Stimulated activated CD8-positive, alpha-beta memory T cell treated with anti-CD3 and anti-CD28 coated beads, Interleukin-4, amount 100 ng/mL, for 24 hours (primary cell): ENCODE measurements at regions not wholly inside any gene's neighbourhood (a gene's known extent, or its start where the extent isn't known, plus 50 kb on each side); places are given as distances from the start of the nearest gene placed in this dataset.
"Not testable (repeated sequence)": the region's sequence is repeated elsewhere in the genome, so short reads cannot be mapped to it uniquely, and the experiment has no call there.

ENCODE experiments used
- DNase-seq: peaks from one replicate; pipeline ENCODE4 v3.0.0-alpha.2; 2020; ENCODE audit warnings: low read depth

DNA sequence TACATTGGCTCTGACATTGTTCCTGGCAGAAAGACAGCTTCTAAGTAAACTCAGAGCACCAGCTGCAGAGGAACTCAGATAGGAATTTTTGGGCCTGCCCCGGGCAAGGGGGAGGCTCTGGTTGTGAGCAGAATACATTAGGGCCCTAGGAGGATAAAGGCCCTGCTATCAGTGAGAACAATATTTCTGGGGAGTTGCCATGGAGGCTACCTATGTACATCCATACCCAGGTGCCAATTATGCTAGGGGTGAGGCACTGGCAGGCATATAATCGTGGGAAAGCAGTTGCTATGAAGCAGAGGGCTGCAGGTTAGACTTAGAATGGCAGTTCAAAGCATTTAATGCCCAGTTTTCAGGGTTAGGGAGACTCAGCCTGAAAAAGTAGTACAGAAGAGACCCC, 273.5 kb upstream of the EDA2R start:
- DNase-seq: no peak

DNA sequence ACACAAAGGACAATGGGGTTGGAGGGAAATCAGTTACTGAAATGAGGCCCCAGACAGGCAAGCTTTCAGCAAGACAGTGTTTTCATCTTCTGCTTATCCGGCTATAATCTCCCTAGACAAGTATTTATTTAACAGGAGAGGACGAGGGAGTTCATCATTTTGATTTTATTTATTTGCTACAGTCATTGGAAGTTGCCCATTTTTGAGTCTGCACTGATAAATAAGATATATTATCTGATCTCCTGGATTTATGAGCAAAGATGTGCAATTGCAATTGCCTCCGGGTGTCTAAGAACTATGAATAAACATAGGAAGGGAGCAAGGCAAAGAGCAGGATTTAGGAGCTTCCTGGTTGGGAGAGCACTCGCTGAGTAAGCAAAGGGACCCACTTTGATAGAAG, 263.2 kb upstream of the EDA2R start:
- no peak for DNase-seq

DNA sequence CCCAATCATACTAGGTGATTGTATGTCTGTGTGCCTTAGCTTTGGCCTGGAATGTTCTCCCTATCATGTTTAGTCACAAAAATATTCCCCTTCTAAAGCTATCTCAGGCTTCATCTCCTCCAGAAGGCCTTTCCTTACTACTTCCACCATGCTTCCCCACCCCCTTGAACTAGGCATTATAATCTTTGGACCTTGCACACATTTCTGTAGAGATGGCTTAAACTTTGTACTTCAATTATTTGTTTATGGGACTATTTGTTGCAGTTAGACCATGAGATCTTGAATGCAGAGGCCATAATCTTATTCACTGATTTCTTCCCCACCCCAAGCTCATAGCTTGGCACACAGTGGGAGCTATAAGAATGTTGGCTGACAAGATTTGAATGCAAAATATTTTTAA, 262.0 kb upstream of the EDA2R start:
- no peak for DNase-seq

DNA sequence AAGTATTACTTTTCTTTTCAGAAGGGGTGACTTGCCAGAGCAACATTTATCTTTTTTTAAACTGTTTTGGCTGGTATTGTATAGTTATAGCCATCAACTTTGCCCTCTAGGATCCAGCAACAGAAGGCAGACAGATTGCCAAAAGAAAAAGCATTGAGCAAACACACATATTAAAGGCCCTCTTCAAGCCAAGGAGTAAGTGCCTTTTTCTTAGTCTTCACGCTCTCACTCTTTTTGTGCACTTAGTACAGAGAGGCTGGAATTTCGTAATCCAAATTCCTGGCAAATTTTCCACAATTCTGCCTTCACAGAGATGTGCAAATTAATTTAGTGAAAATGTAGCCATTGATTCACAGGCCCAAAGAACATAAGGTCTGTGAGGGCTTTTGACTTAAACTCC, 253.1 kb upstream of the EDA2R start:
- no peak for DNase-seq

DNA sequence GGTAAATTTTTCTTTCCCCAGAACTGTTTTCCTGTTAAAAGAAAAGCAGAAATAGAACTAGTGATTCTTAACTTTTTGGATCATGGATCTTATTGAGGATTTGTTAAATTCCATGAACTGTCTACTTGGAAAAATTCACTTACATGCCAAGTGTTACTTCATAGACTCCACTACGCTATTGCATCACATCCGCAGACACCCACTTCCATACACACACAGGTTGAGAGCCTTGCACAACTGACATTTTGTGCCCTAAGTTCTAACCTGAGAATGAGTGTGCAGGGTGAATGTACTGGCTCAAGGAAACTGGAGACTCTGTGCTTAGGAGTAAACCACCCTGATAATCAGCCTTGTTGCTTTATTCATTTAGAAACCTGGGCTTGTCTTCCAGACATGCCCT, 250.5 kb upstream of the EDA2R start:
- no peak for DNase-seq

DNA sequence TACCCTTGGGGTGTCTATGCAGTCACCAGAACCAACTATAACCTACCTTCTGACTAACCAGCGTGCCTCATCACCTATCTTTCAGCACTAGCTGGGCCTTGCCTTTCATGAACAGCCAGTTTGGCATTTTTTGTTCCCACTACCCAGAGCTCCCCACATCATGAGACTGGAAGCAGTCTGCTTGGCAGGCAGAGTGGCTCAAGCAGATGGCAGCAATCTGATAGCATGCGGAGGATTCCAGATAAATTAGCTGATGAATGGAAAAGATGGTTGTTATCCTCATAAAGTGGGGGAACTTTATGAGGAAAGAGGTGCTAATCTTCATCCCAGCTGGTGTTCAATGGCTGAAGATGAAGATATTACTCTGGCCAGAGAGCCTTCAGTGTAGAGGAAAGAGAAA, 243.2 kb upstream of the EDA2R start:
- no peak for DNase-seq

DNA sequence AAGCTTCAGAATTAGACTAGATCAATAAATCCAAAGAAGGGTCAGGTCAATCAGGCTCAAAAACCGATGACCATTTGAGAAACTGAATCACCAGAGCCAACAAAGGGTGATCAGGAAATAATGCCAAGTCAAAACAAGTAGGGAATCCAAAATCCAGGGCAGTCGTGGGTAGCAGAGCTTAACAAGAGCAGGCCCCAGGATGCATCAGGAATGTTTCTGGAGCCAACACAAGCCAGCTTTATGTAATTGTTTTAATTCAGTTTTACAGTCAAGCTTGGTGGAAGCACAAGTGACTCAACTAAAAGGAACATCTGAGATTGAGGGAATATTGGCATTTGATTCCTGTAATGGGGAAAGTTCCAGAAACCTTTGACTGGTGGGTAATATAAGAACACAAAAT, 237.9 kb upstream of the EDA2R start:
- DNase-seq: no peak

DNA sequence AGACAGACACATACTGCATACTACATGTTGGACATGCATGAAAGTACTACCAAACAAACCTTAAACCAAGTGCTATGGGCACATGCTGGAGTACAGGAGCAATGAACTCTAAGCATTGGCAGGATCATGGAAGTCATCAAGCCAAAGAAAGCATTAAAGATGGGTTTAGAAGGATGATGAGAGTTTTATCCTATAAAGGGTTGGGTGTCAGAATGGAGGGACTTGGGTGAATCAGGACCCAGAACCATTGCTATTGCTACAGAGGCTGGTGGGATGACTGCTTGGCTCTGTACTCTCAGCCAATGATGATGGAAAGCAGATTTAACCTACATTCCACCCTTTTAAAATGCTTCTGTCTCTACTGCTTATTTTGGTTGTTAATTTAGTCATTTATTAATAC, 233.9 kb upstream of the EDA2R start:
- DNase-seq: no peak

DNA sequence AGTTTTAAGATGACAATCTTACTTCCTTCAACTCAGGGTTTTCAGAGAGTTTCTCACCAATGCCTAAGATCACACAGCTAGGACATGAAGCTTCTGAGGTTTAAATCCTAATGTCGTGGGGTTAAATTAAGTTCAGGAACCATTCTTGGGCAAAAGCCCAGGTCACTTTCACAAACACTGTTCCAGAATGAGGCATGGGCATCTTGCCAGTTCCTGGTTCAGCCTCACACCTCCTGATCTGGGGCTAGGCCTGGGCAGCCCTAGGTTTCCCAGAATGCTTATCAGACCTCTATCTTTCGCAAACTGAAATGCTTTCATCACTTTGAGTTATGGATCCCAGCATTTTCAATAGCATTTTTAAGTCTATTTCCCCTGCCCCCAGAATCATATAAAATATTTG, 224.8 kb upstream of the EDA2R start:
- no peak for DNase-seq

DNA sequence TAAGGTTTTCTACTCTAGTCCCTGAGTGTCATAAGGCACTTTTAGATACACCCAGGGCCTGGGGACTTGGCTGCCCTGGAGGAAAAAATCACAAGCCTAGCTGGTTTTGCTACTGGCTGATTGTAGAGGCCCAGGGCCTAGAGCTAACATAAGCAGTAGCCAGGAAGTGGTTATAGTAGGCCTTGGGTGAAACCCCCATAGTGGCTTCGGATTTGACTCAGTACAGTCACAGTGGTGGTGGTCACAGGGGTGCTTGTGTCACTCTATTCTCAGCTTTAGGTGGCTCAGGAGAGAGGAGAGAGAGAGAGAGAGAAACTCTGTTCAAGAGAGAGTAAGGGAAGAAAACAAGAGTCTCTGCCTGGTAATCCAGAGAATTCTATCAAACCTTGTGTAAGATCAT, 194.5 kb upstream of the EDA2R start:
- no peak for DNase-seq

DNA sequence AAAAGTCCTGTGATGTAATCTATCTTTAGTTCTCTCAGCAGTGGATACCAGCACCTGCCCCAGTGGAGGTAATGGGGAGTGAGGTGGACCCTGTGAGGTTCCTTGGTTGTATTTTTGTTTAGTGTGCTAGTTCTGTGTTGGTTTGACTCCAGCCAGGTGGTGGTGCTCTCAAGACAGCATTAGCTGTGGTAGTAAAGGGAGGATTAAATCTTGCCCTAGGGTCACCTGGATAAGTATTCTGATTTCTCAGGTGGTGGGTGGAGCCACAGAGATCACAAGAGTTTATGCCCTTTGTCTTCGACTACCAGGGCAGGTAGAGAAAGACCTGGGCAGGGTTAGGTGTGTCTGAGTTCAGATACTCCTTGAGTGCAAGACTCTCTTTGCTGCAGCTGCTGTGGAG, 176.3 kb upstream of the EDA2R start:
- no peak for DNase-seq

DNA sequence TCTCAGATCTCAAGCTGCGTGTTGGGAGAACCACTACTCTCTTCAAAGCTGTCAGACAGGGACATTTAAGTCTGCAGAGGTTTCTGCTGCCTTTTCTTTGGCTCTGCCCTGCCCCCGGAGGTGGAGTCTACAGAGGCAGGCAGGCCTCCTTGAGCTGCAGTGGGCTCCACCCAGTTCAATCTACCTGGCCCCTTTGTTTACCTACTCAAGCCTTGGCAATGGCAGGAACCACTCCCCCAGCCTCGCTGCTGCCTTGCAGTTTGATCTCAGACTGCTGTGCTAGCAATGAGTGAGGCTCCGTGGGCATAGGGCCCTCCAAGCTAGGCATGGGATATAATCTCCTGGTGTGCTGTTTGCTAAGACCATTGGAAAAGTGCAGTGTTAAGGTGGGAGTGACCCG, 155.6 kb upstream of the EDA2R start:
- not testable (repeated sequence) for DNase-seq

DNA sequence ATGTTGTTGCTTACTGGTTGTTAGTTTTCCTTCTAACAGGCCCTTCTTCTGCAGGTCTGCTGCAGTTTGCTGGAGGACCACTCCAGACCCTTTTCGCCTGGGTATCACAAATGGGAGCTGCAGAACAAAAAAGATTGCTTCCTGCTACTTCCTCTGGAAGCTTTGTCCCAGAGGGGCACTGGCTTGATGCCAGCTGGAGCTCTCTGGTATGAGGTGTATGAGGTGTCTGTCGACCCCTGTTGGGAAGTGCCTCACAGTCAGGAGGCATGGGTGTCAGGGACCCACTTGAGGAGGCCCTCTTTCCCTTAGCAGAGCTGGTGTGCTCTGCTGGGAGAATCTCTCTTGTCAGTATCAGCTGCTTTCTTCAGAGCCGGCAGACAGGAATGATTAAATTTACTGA, 127.4 kb upstream of the EDA2R start:
- DNase-seq: no peak

DNA sequence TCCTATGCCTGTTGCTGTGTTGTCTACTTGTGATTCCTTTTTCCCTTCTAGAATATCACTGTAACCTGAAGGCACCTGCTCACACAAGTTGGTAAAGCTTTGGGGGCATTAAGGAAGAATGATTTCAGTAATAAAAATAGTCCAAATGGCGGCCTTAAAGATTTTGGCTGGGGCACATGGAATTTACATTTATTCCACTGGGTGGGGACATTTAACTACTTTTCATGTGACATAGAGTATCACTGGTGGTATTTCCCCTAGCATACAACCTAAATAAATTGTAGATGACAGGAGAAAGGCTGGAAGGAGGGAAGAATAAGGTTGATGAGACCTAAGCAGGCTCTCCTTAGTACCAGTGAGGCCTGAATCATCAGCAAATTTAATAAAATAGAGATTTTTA, 121.8 kb upstream of the EDA2R start:
- DNase-seq: no peak

DNA sequence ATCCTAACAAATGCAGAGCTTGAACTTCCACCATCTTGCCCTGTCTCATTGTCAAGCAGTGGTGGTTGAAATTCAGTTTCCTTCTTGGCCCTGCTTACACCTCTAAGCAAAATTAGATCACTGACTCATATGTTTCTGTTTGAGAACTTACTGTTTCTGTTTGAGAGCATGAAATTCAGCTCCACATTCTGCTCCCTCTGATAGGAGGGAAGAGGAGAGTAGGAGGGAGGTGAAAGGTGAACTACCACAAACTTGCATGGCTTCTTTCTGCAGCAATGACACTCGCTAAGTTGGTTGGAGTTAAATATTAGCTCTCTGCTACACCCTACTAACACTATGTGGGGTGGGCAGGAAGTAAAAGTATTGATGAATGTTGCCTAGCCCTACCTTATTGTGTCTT, 117.8 kb upstream of the EDA2R start:
- DNase-seq: no peak

DNA sequence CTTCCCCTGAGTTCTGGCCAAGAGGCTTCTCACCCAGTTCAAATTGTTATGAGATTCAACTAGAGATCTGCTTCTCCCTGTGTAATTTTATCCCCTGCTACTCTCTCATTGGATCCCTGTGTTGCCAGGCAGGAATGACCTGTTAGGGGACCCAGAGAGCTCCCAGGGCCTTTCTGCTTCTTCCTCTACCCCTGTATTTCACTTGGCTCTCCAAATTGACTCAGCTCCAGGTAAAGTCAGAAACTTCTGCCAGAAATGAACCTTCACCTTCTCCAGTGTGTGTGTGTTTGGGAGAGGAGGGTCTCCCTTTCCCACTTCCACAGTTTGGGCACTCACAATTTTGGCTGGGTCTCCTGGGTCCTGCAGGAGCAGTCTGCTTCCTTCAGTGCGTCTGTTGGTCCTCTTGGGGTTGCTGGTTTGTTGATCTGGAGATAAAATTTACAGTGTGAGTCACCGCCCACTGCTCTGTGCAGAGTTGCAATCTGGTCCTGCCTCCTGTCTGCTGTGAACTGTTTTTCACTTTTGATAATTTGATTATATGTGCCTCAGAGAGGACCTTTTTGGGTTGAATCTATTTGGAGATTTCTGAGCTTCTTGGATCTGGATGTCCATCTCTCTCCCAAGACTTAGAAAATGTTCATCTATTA, 112.4 kb upstream of the EDA2R start:
- DNase-seq: no peak

DNA sequence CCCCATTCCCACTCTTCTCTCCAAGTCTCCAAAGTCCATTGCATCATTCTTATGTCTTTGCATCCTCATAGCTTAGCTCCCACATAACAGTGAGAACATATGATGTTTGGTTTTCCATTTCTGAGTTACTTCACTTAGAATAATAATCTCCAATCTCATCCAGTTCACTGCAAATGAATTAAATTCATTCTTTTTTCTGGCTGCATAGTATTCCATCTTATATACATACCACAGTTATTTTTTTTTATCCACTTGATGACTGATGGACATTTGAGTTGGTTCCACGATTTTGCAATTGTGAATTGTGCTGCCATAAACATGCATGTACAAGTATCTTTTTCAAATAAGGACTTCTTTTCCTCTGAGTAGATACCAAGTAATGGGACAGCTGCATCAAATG, 105.6 kb upstream of the EDA2R start:
- DNase-seq: not testable (repeated sequence)

DNA sequence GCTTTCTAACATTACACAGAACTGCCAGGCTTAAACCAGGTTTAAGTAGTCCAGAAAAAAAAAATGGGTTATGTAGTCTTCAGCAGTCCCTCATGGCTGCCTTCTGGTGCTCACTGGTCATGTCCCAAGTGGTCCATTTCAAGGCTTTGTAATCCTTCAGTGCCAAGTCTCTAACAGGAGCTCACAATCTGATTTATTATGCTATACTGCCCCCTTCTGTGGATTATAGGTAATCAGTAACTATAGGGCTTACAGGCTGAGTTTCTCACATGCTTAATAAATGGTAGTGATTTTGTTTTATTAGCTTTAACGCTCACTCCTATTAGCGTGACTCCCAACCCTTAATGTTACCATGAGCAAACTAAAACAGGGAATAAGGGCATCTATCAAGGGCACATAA, 92.5 kb upstream of the EDA2R start:
- DNase-seq: no peak

DNA sequence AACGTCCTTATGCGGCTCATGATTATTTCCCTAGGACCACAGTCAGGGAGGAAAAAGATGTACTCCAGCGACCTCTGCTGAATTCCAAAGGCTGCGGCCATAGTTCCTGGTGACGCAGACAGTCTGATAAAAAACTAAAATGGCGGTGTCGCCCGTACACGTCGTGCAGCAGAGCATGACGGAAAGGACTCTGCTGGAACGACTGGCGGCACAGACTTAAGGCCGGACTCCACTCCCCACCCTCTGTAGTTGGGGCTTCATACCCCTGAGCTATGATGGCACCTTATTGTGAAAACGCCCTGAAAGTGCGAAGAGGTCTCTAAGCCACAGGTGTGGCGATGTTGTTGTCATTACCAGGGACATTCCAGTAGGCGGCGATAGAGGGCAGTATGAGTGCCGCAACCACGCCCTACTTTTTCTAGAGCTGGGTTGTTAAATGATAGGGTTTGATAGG, 90.0 kb upstream of the EDA2R start:
- peak; percentile 15 for DNase-seq

DNA sequence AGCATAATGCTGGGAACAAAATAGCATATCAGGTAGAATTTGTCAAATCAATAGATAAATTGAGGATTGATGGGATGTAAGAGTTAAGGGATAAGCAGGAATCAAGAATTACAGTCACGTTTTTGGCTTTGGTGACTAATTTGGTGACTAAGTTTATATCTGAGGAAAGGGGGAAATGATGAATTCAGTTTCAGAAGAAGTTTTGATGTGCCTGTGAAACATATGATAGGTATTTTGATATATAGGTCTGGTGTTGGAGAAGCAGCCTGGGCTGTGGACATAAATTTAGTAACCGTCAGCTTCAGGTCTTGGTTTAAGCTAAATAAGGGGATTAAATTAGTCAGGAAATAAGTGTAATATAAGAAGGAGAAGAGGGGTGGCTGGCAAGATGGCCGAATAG, 79.0 kb upstream of the EDA2R start:
- no peak for DNase-seq

DNA sequence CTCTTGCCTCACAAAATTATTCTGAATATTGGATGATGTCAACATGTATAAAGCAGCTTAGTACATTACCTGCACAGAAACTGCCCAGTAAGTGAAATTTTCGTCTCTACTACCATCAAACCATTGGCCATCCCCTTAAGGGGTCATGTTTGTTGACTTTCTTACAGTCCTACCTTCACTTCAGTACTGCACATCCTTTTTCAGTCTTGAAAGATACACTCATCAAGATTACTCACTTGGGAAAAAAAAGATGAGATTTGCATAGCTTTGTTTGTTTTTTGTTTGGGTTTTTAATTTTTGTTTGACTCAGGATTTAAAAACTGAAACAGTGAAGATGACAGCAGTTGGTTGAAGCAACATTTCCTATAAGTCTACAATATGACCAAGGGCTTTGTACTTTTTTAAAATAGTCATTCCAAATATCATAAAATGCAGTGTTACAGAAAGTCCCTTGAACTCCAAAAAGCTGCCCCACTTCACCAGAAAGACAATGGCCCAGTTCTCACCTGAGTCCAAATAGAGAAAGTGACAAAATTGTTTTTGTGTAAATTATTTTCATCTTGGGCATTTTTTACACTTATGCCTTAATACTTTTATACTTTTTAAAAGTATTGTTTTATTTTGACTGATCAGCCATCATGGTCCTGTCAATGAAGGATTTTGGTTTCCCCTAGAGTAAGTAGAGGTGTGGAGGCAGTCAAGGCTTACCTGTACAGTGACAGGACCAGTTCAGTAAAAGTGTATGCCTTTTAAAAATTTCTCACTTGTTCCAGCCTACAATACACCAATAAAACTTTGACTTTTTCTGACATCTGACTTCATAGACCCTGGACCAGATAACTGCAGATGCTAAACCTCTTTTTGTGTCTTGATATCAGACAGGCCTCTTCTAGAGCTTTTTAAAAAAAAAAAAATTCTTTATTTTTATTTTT, 59.7 kb upstream of the EDA2R start:
- DNase-seq: no peak

DNA sequence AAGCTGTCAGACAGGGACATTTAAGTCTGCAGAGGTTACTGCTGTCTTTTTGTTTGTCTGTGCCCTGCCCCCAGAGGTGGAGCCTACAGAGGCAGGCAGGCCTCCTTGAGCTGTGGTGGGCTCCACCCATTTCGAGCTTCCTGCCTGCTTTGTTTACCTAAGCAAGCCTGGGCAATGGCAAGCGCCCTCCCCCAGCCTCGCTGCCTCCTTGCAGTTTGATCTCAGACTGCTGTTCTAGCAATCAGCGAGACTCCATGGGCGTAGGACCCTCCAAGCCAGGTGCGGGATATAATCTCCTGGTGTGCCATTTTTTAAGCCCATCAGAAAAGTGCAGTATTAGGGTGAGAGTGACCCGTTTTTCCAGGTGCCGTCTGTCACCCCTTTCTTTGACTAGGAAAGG, 53.6 kb upstream of the EDA2R start:
- not testable (repeated sequence) for DNase-seq
